OCI-LY1 (cell line): ENCODE measurements at regions not wholly inside any gene's neighbourhood (a gene's known extent, or its start where the extent isn't known, plus 50 kb on each side); places are given as distances from the start of the nearest gene placed in this dataset.

ENCODE experiments used
- H2AFZ ChIP-seq: fragments of 200-600 bp; sonication (generic), shearing (Covaris generic); 2 replicates; pipeline ENCODE4 v1.6.0; 2014; ENCODE audit warnings: antibody characterized with exemption, mild to moderate bottlenecking, low read length
- H3F3A ChIP-seq: fragments of 200-600 bp; sonication (generic), shearing (Covaris generic); 2 replicates; pipeline ENCODE4 v1.6.0; 2014; ENCODE audit warnings: mild to moderate bottlenecking, antibody characterized with exemption, low read length, moderate library complexity; ENCODE audit not compliant: insufficient read depth
- H3K27ac ChIP-seq: fragments of 200-600 bp; sonication (generic); 2 replicates; pipeline ENCODE4 v1.5.1; 2014; ENCODE audit warnings: low read length, mixed run types, mild to moderate bottlenecking, low read depth; ENCODE audit not compliant: poor library complexity, severe bottlenecking
- H3K27me3 ChIP-seq: fragments of 200-600 bp; sonication (generic); 2 replicates; pipeline ENCODE4 v1.6.0; 2014; ENCODE audit warnings: antibody characterized with exemption, mild to moderate bottlenecking, low read length, moderate library complexity; ENCODE audit not compliant: insufficient read depth
- H3K36me3 ChIP-seq: fragments of 200-600 bp; sonication (generic); 2 replicates; pipeline ENCODE4 v1.6.1; 2014; ENCODE audit warnings: mild to moderate bottlenecking, antibody characterized with exemption, low read length, moderate library complexity, mixed read lengths; ENCODE audit not compliant: insufficient read depth
- H3K4me1 ChIP-seq: fragments of 200-600 bp; sonication (generic); 2 replicates; pipeline ENCODE4 v1.5.1; 2014; ENCODE audit warnings: mild to moderate bottlenecking, low read length, moderate library complexity; ENCODE audit not compliant: insufficient read depth, severe bottlenecking
- H3K4me2 ChIP-seq: fragments of 200-600 bp; sonication (generic), shearing (Covaris generic); 2 replicates; pipeline ENCODE4 v1.6.1; 2014; ENCODE audit warnings: low read length
- H3K4me3 ChIP-seq: fragments of 200-600 bp; sonication (generic); 2 replicates; pipeline ENCODE4 v1.5.1; 2014; ENCODE audit warnings: low read length, low read depth, mild to moderate bottlenecking, mixed read lengths; ENCODE audit not compliant: poor library complexity, severe bottlenecking
- H3K79me2 ChIP-seq: fragments of 200-600 bp; shearing (Covaris generic); 2 replicates; pipeline ENCODE4 v1.6.1; 2016; ENCODE audit warnings: mixed run types, low read length, mixed read lengths; ENCODE audit not compliant: insufficient read depth
- H3K9ac ChIP-seq: fragments of 200-600 bp; sonication (generic), shearing (Covaris generic); 2 replicates; pipeline ENCODE4 v1.6.1; 2014; ENCODE audit warnings: mild to moderate bottlenecking, low read length, mixed read lengths
- H3K9me2 ChIP-seq: fragments of 200-600 bp; sonication (generic), shearing (Covaris generic); 2 replicates; pipeline ENCODE4 v1.6.1; 2014; ENCODE audit warnings: low read depth, mild to moderate bottlenecking, low read length, mixed read lengths
- H3K9me3 ChIP-seq: fragments of 200-600 bp; shearing (Covaris generic); 2 replicates; pipeline ENCODE4 v1.6.1; 2014; ENCODE audit warnings: low read length, mixed read lengths
- H4K20me1 ChIP-seq: fragments of 200-600 bp; sonication (generic), shearing (Covaris generic); 2 replicates; pipeline ENCODE4 v1.6.0; 2016; ENCODE audit warnings: mild to moderate bottlenecking, low read length; ENCODE audit not compliant: insufficient read depth
- CTCF ChIP-seq: fragments of 200-600 bp; sonication (generic), shearing (Covaris generic); IDR thresholded peaks from 2 replicates; pipeline ENCODE4 v1.5.1; 2017; ENCODE audit warnings: mild to moderate bottlenecking, antibody characterized with exemption, low read length, moderate library complexity, mixed read lengths
- EZH2 ChIP-seq: fragments of 200-600 bp; sonication (generic), shearing (Covaris generic); IDR thresholded peaks from 2 replicates; pipeline ENCODE4 v1.8.0; 2017; ENCODE audit warnings: borderline replicate concordance, mixed run types, mild to moderate bottlenecking, antibody characterized with exemption, low read length, moderate library complexity, mixed read lengths

- Histone ChIP-seq H3K9ac (no peak overlapping the region), H2AFZ (no peak overlapping the region), H3K27ac (no peak overlapping the region), H3K36me3 (no peaks in the 10 kb centered on the region), H3K4me3 (no peak overlapping the region), H3K79me2 (no peaks in the 10 kb centered on the region), H3K9me3 (no peaks in the 10 kb centered on the region), H3K27me3 (no peaks in the 10 kb centered on the region), H4K20me1 (no peaks in the 10 kb centered on the region), H3K9me2 (no peaks in the 10 kb centered on the region), H3K4me2 (no peak overlapping the region), H3K4me1 (no peaks in the 10 kb centered on the region), H3F3A (no peaks in the 10 kb centered on the region)
- TF ChIP-seq CTCF, result no peak
- TF ChIP-seq EZH2, result no peak
These were observed 668.2 kb upstream of the BRINP3 start for GRCh38 chr1:191145834-191146233.

- H3K4me2 ChIP-seq, result no peak overlapping the region
- no peaks in the 10 kb centered on the region for H3K27me3 ChIP-seq
These were observed 673.7 kb upstream of the BRINP3 start for GRCh38 chr1:191151321-191151807.

DNA sequence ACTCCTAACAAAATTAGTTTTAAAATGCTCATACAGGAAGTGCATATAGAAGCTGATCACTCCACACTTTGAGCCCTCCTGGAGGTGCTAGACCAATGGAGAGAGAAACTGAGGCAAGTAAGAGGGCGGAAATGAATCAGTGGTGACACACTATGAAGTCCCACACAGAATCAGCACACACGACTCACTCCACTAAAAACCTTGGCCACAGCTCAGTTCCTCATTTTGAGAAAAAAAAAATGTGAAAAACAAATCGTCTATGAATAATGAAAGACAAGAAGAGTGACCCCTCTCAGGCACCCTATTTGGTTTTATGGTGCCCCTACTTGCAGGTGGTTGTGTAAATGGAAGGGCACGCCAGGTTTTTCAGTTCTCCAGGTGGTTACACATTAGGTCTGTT is 675.1 kb upstream of the BRINP3 start:
- Histone ChIP-seq H3K4me2 (no peak overlapping the region), H4K20me1 (no peaks in the 10 kb centered on the region), H3K27ac (no peak overlapping the region), H3K36me3 (no peaks in the 10 kb centered on the region), H3K9me2 (no peaks in the 10 kb centered on the region), H3F3A (no peaks in the 10 kb centered on the region), H3K4me3 (no peak overlapping the region), H3K9ac (no peak overlapping the region), H3K27me3 (no peaks in the 10 kb centered on the region), H2AFZ (peak overlapping the region; percentile 81; the same call in 1 of the 2 replicates), H3K4me1 (peaks cover 18% of the 10 kb centered on the region), H3K79me2 (no peaks in the 10 kb centered on the region), H3K9me3 (no peaks in the 10 kb centered on the region)
- no peak for TF ChIP-seq EZH2

More at GRCh38 chr1:191151321-191151807, 673.7 kb upstream of the BRINP3 start:
- Histone ChIP-seq H3K79me2 (no peaks in the 10 kb centered on the region), H2AFZ (no peak overlapping the region), H3K4me3 (no peak overlapping the region), H3K9ac (no peak overlapping the region), H3K36me3 (no peaks in the 10 kb centered on the region), H3K27ac (no peak overlapping the region), H4K20me1 (no peaks in the 10 kb centered on the region), H3K4me1 (peaks cover 18% of the 10 kb centered on the region), H3K9me2 (no peaks in the 10 kb centered on the region), H3F3A (no peaks in the 10 kb centered on the region), H3K9me3 (no peaks in the 10 kb centered on the region)
- no peak for TF ChIP-seq CTCF
- no peak for TF ChIP-seq EZH2

- TF ChIP-seq CTCF, result no peak
- no peak for TF ChIP-seq EZH2
- no peak overlapping the region for H3K4me3 ChIP-seq
- peaks cover 18% of the 10 kb centered on the region for H3K4me1 ChIP-seq
- H2AFZ ChIP-seq, result peak overlapping the region; percentile 94; the same call in 1 of the 2 replicates
- H3K27me3 ChIP-seq, result no peaks in the 10 kb centered on the region
- H3F3A ChIP-seq, result no peaks in the 10 kb centered on the region
- H4K20me1 ChIP-seq, result no peaks in the 10 kb centered on the region
- no peaks in the 10 kb centered on the region for H3K79me2 ChIP-seq
- no peaks in the 10 kb centered on the region for H3K9me2 ChIP-seq
- H3K36me3 ChIP-seq, result no peaks in the 10 kb centered on the region
- H3K9ac ChIP-seq, result no peak overlapping the region
- H3K4me2 ChIP-seq, result no peak overlapping the region
- peak overlapping the region; percentile 45 for H3K27ac ChIP-seq
- no peaks in the 10 kb centered on the region for H3K9me3 ChIP-seq
These were observed 677.5 kb upstream of the BRINP3 start for GRCh38 chr1:191155178-191155577.
